Muscle of arm (tissue), 1 donor: ENCODE measurements at regions not wholly inside any gene's neighbourhood (a gene's known extent, or its start where the extent isn't known, plus 50 kb on each side); places are given as distances from the start of the nearest gene placed in this dataset.

Experiments
- DNase-seq: peaks from one replicate; pipeline ENCODE4 v3.0.0-alpha.2; 2013

- no peak for DNase-seq
Observed at GRCh38 chr12:85509081-85509856, 229.2 kb downstream of the ALX1 start.

- no peak for DNase-seq
Observed at GRCh38 chr12:85509857-85510256, 229.8 kb downstream of the ALX1 start.

GRCh38 chr12:85516039-85516438, 236.0 kb downstream of the ALX1 start:
- DNase-seq = no peak

- DNase-seq = no peak
Observed at GRCh38 chr12:85516667-85517325, 236.8 kb downstream of the ALX1 start.

GRCh38 chr12:85519163-85519562, 239.1 kb downstream of the ALX1 start:
- no peak for DNase-seq

- no peak for DNase-seq
Observed at GRCh38 chr12:85523197-85523596, 243.2 kb downstream of the ALX1 start.

GRCh38 chr12:85527192-85527591, 247.2 kb downstream of the ALX1 start:
- DNase-seq = no peak

- DNase-seq = no peak
Observed at GRCh38 chr12:85529896-85530295, 249.9 kb downstream of the ALX1 start.

- DNase-seq = no peak
Observed at GRCh38 chr12:85530456-85530855, 250.4 kb downstream of the ALX1 start.

- DNase-seq = no peak
Observed at GRCh38 chr12:85531341-85531740, 251.3 kb downstream of the ALX1 start.

GRCh38 chr12:85549640-85550039, 269.6 kb downstream of the ALX1 start:
- DNase-seq = no peak

- no peak for DNase-seq
Observed at GRCh38 chr12:85550924-85551323, 270.9 kb downstream of the ALX1 start.

GRCh38 chr12:85552461-85552860, 272.4 kb downstream of the ALX1 start:
- DNase-seq = no peak

- no peak for DNase-seq
Observed at GRCh38 chr12:85557850-85558249, 277.8 kb downstream of the ALX1 start.

GRCh38 chr12:85558684-85559083, 277.5 kb downstream of the RASSF9 start:
- DNase-seq = no peak

GRCh38 chr12:85559127-85559526, 277.1 kb downstream of the RASSF9 start:
- no peak for DNase-seq

GRCh38 chr12:85559536-85559935, 276.7 kb downstream of the RASSF9 start:
- DNase-seq = no peak

GRCh38 chr12:85562765-85563164, 273.4 kb downstream of the RASSF9 start:
- no peak for DNase-seq

GRCh38 chr12:85564786-85565185, 271.4 kb downstream of the RASSF9 start:
- no peak for DNase-seq

GRCh38 chr12:85568395-85569103, 267.7 kb downstream of the RASSF9 start:
- no peak for DNase-seq

GRCh38 chr12:85569261-85569660, 266.9 kb downstream of the RASSF9 start:
- no peak for DNase-seq

GRCh38 chr12:85572956-85573355, 263.3 kb downstream of the RASSF9 start:
- no peak for DNase-seq

GRCh38 chr12:85573635-85574214, 262.5 kb downstream of the RASSF9 start:
- DNase-seq = no peak
